ENCODE measurements at regions not wholly inside any gene's neighbourhood (a gene's known extent, or its start where the extent isn't known, plus 50 kb on each side); places are given as distances from the start of the nearest gene placed in this dataset.

GRCh38 chr18:34659579-34660517 is 50.2 kb upstream of the DTNA start (continued):
- TF ChIP-seq ZBTB11 (tag by site-specific recombination; conservative IDR thresholded peaks at IDR 0.05; ENCODE audit: low read depth) = no peak
- no peak for TF ChIP-seq SALL2 (tag by site-specific recombination; IDR thresholded peaks at IDR 0.05; ENCODE audit: borderline replicate concordance)
- no peak for TF ChIP-seq ZNF510 (tag by site-specific recombination; IDR thresholded peaks at IDR 0.05; ENCODE audit: insufficient replicate concordance)
- no peak for TF ChIP-seq ZNF571 (tag by site-specific recombination; IDR thresholded peaks at IDR 0.05)
- no peak for TF ChIP-seq ZNF2 (tag by site-specific recombination; IDR thresholded peaks at IDR 0.05)
- peak; percentile 55 for TF ChIP-seq WT1 (tag by site-specific recombination; IDR thresholded peaks at IDR 0.05)
- 0 out of 2 replicates have a peak, but pooled peaks have one; percentile 39 for TF ChIP-seq TSHZ1 (tag by site-specific recombination; IDR thresholded peaks at IDR 0.05; ENCODE audit: borderline replicate concordance)
- TF ChIP-seq ZNF747 (tag by site-specific recombination; IDR thresholded peaks at IDR 0.05) = no peak
- TF ChIP-seq ZNF76 (tag by site-specific recombination; IDR thresholded peaks at IDR 0.05; ENCODE audit: borderline replicate concordance, low read depth) = no peak
- no peak for TF ChIP-seq BCL6B (tag by site-specific recombination; IDR thresholded peaks at IDR 0.05)
- TF ChIP-seq ZNF37A (tag by site-specific recombination; IDR thresholded peaks at IDR 0.05) = no peak
- TF ChIP-seq PRDM10 (tag by site-specific recombination; IDR thresholded peaks at IDR 0.05) = peak; percentile 15; the same call in 1 of the 2 replicates
- TF ChIP-seq BCL11B (tag by site-specific recombination; IDR thresholded peaks at IDR 0.05; ENCODE audit: low read depth) = no peak
- peak; percentile 73; the same call in 1 of the 2 replicates for TF ChIP-seq ZNF629 (tag by site-specific recombination; IDR thresholded peaks at IDR 0.05)
- no peak for TF ChIP-seq ZFHX2 (tag by site-specific recombination; conservative IDR thresholded peaks at IDR 0.05)
- TF ChIP-seq ZNF501 (tag by site-specific recombination; IDR thresholded peaks at IDR 0.05) = peak; percentile 75
- no peak for TF ChIP-seq ZNF585B (tag by site-specific recombination; IDR thresholded peaks at IDR 0.05)
- TF ChIP-seq ZXDB (tag by site-specific recombination; IDR thresholded peaks at IDR 0.05) = peak; percentile 86
- no peak for TF ChIP-seq ZBTB6 (tag by site-specific recombination; IDR thresholded peaks at IDR 0.05)
- peak; percentile 60 for TF ChIP-seq ZNF366 (tag by site-specific recombination; conservative IDR thresholded peaks at IDR 0.05)
- TF ChIP-seq ZNF837 (tag by site-specific recombination; IDR thresholded peaks at IDR 0.05) = no peak
- no peak for TF ChIP-seq ZNF211 (tag by site-specific recombination; IDR thresholded peaks at IDR 0.05; ENCODE audit: low read depth)
- no peak for TF ChIP-seq ZNF114 (tag by site-specific recombination; IDR thresholded peaks at IDR 0.05)
- TF ChIP-seq ZNF350 (tag by site-specific recombination; IDR thresholded peaks at IDR 0.05) = no peak
- no peak for TF ChIP-seq ZNF488 (tag by site-specific recombination; IDR thresholded peaks at IDR 0.05)

All from HEK293 (cell line).